Dermis microvascular lymphatic vessel endothelial cell (primary cell): ENCODE measurements at regions not wholly inside any gene's neighbourhood (a gene's known extent, or its start where the extent isn't known, plus 50 kb on each side); places are given as distances from the start of the nearest gene placed in this dataset.
"Not testable (repeated sequence)": the region's sequence is repeated elsewhere in the genome, so short reads cannot be mapped to it uniquely, and the experiment has no call there.

Experiments
- DNase-seq, 2 donors: peaks; one replicate each; pipeline versions ENCODE4 v3.0.0 to v3.0.0-alpha.2; 2010; ENCODE audit warnings: low read depth in 2 of 2

DNA sequence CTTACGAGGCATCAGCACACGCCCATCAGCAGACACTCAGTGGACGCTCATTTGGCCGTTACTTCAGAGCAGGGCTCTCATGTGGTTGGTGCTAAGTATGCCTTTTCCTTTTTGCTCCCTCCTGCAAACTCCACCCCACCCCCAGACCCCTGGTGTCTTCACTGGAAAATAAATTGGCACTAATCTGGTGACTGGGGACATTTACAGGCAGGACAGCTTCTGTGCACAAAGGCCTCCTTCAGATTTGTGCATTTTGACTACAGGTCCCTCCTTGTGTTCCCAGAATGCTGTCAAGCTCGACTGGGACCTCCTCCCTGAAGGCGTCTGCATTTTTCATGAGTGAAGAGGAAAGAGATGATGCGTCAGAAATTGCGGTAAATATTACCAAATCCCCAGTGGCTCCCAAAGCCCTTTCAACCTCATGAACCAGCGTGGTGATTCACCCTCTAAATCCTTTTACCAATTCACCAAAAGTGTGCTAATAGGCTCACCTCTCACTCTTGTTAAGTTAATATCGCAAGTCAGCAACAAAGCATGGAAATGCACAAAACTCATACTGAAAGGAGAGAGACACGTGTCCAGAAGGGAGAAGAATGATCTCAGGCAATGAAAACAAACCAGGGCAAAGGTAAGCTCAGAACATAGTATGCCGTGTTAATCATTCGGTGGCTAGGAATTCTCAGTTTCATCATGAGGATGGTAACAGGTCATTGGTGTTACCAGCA is 119.0 kb downstream of the NKX6-1 start:
- no peak for DNase-seq

DNA sequence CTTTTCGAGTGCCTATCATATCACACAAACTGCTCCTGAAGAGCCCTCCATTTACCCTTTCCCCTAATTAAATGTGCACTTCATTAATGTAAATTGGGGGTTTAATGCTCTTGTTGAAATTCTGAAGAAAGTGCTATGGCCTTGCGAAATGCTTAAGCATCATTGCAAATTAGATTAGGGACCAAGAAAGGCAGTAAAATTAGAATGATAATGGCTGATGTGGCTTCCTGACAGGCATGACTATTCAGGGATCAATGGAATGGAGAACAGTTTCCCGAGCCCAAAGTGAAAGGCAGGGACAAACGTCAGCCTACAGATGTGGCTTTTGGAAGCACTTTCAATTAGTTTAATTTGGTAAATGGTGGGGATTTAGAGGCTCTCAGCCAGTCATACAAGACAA is 120.1 kb downstream of the NKX6-1 start:
- no peak for DNase-seq

DNA sequence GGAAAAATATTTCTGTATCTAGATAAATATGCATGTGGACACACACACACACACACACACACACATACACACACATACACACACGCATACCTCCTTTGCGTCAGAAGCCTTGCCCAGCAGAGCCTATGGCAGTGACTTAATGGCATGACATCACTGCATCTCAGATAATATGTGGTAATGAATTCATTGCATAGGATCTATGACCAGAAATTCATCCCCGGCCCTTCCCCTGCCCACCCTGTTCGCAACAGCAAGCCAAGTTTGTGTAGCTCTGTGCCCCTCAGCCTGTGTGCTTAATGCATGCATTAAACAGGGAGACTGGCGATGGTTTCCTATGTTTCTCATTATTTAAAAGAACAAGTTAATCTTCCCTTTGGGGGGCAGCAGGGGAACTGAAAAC is 120.7 kb downstream of the NKX6-1 start:
- no peak for DNase-seq

DNA sequence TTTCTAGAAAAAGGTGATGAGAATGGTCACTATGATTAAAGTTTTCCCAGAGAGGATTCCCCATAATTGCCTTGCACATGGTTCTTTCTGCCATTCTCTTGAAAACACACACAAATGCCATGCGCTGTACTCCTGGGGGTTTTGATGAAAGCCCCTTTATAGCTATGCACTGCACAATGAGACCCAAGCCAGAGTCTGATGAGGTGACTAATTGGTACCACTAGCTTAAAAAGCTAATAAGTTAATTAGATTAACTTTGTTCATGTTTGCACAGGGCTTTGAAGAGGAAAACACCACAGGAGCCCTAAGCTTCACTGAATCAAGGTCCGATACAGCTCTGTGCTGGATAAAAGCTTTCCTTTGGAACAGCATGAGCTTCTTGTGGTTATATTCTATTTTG is 132.2 kb downstream of the NKX6-1 start:
- DNase-seq: no peak

DNA sequence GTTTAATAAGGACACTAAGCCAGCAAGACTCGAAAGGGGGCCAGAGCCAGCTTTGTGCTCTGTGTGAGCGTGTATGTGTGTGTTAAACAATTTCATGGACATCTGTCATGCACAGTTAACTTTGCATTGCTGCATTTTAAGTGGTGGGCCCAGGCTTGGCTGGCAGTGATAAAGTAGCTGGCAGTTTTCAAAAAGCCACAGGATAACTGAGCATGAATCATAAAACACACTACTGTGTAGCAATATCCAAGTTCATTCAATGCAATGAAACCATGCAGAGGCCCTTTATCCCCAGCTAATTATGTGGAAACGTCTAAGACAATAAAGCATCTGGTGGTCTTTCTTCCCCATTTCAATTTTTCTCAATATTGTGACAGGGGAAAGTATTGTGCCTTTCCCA is 132.9 kb downstream of the NKX6-1 start:
- DNase-seq: no peak

DNA sequence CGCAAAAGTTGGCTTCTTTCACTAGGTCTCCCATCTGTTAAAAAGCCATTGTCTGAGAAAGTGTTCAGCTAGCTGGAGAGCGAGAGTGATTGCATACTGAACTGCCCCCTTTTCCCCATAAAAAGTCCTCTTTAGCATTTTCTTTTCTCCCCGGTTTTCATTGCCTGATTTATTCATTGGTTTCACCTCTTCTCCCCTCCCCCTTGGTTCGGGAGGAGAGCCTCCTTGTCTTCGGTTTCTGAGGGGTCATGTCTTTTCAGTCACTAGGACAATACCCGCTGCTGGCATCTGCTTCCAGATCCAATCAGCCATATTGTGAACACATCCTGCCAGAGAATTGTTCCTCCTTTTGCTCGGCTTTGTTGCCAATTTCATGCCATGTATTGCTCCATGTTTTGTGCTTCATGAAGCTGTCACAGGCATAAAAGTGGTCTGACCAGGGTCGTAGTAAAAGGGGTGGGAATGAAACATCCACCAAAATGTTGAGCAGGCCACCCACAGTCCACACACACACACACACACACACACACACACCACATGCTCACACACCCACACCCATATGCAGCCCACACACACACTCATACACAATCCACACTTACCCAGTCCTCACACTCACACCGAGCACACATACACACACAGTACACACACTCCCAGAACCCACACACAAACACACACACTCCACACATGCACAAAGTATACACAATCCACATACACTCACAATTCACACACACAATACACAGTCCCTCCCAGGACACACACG is 136.0 kb downstream of the NKX6-1 start:
- no peak for DNase-seq

DNA sequence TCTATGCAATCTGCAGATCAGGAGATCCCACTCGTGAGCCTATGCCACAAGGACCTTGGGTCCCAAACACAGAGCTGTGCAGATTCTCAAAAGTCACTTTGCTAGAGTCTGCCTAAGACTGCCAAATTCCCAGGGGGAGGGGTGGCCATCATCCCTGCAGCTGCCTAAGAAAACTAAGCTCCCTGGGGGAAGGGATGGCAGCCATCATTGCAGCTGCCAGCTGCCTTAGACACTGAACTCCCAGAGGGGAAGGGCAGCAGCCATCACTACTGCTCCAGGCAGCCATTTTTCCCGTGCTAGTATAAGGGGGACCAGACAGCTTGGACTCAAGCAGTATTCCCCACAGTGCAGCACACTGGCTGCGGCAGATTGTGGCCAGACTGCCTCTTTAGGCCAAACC is 156.9 kb downstream of the NKX6-1 start:
- no peak for DNase-seq

DNA sequence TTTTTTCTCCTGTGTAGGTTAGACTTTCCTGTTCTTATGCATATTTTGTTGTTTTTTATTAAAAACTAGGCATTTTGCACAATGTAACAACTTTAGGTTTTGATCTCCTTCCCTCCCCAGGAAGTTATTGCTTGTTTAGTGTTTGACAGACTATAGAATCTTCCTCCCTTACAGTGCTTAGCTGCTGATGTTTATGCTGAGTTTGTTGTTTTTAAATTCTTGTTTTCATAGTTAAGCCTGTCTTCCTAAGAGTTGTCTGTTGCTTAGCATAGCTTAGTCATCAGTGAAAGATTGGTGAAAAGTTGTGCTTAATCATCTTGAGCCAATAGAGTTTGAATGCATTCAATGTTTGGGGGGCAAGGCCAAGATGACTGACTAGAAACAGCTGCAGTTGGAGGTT is 157.5 kb downstream of the NKX6-1 start:
- DNase-seq: no peak

DNA sequence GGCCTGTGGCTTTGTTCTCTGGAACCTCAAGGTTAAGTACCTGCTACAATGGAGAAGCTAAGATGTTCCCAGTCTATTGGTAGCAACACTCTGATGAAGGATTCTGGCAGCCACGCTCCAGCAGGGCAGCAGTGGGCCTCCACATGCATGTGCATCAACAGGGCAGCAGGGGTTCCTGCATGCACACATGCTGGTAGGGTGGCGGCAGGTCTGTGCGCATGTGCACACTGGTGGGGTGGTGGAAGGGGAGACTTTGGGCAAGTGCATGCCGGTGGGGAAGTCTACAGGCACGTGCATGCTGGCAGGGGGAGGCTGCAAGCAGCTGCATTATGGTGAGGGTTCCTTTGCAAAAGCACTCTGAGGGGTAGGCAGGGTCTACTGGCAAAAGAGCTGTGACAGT is 160.7 kb downstream of the NKX6-1 start:
- no peak for DNase-seq

DNA sequence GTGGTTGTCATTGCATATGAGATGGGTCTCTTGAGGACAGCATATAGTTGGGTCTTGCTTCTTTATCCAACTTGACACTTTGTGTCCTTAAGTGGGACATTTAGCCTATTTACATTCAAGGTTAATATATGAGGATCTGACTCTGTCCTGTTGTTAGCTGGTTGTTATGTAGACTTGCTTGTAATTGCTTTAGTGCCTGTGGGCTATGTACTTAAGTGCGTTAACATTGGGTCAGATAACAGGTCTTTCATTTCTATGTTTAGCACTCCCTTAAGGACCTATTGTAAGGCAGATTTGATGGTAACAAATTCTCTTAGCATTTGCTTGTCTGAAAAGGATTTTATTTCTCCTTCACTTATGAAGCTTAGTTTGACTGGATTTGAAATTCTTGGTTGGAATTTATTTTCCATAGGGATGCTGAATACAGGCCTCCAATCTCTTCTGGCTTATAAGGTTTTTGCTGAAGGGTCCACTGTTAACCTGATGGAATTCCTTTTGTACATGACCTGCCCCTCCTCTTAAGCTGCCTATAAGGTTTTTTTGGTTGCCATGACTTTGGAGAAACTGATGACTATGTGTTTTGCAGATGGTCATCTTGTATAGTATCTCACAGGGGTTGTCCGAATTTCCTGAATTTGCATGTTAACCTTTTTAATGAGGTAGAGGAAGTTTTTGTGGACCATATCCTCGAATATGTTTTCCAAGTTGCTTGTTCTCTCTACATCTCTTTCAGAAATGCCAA is 162.0 kb downstream of the NKX6-1 start:
- no peak for DNase-seq

DNA sequence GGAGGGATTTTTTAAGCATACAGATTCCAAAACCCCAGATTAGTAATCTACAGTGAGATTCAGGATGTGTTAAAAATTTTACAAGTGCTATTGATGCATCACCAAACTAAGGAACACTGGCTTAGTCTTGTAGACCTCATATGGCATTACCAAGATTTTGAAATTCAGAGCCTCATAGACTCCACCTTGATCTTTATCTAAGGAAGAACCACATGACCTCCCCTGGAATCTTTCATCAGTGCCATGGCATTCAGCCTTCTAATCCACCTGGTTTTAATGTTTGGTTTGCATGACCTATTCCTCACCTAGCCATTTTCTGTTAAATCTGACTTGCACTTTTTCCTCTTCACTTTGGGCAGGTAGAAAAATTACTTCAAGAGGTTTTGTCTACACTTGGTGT is 171.6 kb downstream of the NKX6-1 start:
- DNase-seq: no peak

DNA sequence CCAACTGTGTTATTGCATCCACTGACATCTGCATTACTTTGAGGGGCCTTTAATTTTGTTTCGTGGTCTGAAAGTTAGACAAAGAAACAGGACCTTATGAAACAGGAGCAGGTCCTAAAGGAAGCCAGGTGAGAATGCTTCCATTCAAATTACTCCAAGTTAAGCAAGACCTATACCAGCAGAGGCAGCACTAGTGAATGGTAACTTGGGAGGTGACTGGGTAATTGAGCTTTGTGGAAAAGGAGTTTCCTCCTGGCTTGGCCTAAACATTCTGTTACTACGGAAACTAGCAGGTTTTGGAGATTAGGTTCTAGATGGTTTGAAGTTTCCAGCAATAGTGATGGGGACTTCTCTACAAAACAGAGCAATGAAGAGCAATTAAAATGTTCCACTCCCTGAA is 173.5 kb downstream of the NKX6-1 start:
- DNase-seq: no peak

DNA sequence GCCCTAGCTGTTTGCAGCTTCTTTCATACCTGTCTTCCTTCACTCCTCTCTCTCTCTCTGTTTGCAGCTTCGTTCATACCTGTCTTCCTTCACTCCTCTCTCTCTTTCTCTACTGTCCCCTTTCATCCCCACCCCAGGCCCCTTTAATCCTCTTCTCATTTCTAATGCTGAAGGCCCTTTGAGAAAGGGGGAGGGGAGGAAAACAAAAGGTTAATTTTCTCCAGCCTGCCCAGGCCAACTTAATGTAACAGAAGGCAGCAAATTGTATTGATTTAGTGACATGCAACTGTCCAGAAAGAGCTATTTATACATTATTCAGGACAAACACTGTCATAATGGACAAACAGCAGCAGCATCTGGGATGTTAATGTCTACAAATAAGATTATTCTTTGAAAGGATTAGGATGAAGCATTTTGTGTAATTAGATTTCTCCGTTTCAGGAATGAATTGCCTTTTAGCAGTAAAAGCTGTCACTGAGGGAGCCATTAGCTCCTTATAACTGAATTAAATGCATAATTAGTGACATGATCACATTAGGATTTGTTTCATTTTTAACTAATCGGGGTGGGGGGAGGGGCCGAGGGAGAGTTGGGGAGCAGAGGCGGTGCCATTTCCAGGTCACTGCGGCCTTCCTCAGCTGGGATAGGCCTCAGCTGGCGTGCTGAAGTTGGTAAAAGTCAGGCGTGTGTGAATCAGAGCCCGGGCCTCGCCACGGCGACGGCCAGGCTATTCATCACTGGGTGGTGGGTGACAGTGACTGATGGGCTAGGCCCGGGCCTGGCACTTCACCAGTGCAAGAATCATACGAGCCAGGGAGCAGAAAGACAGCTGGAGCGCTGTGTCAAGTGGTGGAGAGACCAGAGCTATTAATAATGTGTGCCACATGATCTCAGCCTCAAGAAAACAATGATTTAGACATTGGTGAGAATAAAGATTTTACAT is 174.5 kb downstream of the NKX6-1 start:
- DNase-seq: no peak

DNA sequence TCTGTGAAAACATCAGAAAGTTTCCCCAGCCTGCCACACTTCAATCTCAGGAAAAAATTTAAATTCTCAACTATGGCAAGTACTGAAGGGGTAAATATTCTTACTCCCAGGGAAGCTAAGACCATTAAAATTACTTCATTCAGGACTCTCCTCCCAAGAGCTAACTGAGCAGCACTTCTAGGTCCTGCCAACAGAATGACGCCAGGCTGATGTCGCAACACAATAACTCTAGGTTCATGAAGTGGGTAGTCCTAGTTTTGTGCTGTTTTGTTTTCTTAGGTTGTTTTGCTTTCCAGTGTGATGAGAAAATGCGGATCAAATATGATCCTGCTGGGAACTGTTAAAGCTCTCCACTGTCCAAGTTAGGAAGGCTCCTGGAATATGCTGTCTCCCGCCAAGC is 180.0 kb downstream of the NKX6-1 start:
- no peak for DNase-seq

DNA sequence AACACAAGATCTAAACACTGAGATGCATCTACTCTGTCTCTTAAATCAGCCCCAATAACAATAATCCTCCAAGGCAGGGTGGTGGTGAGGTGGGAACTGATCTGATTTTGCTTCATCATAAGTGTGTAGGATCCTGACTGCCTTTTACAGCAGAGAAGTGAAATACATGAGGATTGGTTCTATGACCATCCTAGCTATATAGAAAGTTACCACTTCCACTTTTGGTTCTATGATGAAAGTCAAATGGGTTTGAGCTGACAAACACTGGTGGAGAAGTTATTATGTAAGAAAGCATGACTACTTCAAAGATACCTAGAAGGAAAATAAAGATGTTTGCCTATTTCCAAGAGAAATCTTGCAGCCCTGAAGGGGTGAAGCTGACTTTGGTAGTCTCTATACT is 181.6 kb downstream of the NKX6-1 start:
- no peak for DNase-seq

DNA sequence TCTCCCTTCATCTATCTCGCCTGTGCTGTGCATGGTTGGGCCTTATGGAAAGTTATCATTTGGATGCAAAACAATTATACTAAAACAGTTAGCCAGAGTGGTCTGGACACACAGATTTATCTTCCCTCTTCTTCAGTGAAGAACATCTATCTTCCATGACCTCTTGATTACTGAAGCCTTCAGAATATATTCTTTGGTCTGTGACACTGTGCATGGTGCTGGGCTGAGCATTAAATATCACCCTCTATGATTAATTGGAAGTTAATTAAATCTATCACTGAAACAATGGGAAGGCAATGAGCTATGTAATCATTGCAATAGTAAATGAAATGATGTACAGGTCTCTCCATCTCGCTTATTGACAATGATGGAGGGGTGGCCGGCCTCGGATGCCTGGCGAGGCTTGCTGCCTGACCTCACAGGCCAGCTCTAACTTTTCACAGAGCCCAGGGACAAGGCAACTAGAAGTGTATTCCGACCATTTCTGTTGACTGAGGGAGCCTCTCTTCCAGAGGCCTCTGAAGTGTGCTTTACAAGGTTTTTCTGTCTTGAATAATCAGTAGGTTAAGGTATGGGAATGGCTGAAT is 186.6 kb downstream of the NKX6-1 start:
- no peak for DNase-seq

DNA sequence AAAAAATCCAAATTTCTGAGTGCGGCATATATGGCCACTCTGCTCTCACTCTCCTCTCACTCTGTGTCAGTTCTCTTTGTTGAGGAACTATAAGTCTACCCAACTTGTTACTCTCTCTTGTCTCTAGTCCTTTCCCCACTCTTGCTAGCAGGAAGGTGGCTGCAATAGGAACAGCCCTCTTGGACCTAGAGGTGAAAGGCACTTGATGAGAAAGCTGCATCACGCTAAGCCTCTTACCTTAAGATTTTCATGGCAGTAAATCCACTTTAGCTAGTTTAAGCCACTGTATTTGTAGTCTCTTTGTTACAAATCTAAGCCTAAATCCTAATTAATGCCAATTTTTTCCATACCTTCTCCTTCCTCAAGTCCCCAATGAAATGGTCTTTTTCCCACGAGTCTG is 189.9 kb downstream of the NKX6-1 start:
- DNase-seq: no peak

DNA sequence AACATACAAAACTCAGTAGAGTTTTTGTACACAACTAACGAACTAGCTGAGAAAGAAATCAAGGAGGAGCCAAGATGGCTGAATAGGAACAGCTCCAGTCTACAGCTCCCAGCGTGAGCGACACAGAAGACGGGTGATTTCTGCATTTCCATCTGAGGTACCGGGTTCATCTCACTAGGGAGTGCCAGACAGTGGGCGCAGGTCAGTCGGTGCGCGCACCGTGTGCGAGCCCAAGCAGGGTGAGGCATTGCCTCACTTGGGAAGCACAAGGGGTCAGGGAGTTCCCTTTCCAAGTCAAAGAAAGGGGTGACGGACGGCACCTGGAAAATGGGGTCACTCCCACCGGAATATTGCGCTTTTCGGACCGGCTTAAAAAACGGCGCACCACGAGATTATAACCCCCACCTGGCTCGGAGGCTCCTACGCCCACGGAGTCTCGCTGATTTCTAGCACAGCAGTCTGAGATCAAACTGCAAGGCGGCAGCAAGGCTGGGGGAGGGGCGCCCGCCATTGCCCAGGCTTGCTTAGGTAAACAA is 200.3 kb downstream of the NKX6-1 start:
- not testable (repeated sequence) for DNase-seq

DNA sequence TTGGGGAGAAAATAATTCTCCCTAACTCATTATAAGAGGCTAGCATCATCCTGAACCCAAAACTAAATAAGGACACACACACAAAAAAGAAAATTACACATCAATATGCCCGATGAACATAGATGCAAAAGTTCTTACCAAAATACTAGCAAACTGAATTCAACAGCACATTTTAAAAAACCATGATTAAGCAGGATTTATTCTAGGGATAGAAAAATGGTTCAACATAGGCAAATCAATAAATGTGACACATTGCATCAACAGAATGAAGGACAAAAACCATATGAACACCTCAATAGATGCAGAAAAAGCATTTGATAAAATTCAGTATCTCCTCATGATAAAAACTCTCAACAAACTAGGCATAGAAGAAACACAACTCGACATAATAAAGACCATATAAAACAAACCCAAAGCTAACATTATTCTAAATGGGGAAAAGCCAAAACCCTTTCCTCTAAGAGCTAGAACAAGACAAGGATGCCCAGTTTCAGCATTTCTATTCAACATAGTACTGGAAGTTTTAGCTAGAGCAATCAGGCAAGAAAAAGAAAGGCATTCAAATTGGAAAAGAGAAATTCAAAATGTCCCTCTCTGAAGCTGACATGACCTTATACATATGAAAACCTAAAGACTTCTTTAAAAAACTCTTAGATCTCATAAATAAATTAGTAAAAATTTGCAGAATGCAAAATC is 200.9 kb downstream of the NKX6-1 start:
- DNase-seq: no peak

DNA sequence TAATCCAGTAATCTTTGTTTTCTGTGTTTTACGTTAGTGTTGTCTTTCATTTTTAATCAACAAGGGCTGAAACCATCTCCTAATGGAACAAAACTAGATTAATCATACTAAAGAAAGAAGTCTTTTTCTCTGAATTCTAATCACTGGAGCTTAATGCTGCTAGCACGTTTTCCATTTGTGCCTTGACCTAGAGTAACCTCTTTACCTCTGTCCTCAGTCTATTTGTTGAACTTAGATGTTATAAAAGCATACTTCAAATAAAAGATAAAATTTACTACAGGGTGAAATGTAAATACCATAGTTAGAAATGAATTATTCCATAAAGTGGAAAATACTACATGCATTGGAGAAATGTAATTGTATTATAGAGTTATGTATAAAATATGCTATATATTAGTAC is 207.1 kb downstream of the NKX6-1 start:
- DNase-seq: no peak
